ENCODE measurements at regions not wholly inside any gene's neighbourhood (a gene's known extent, or its start where the extent isn't known, plus 50 kb on each side); places are given as distances from the start of the nearest gene placed in this dataset.

DNA sequence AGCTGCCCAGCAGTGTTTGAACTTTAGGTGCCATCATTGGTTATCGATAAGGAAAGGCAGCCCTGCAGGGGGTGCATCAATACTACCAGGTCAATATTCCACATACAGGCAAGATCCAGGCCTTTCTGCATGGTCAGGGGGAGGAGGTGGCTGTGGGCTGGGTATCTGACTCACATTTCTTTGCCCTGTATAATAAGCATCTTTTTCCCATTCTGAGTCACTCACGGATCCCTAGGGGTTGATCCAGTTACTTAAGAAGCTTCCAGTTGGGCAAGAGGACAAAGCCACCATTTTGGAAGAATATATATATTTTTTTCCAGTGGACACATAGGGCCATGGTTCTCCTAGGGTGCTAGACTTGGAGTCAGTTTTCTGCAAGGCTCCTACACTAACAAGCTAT is 114.2 kb upstream of the HABP2 start:
- TF ChIP-seq, protein P1, sequence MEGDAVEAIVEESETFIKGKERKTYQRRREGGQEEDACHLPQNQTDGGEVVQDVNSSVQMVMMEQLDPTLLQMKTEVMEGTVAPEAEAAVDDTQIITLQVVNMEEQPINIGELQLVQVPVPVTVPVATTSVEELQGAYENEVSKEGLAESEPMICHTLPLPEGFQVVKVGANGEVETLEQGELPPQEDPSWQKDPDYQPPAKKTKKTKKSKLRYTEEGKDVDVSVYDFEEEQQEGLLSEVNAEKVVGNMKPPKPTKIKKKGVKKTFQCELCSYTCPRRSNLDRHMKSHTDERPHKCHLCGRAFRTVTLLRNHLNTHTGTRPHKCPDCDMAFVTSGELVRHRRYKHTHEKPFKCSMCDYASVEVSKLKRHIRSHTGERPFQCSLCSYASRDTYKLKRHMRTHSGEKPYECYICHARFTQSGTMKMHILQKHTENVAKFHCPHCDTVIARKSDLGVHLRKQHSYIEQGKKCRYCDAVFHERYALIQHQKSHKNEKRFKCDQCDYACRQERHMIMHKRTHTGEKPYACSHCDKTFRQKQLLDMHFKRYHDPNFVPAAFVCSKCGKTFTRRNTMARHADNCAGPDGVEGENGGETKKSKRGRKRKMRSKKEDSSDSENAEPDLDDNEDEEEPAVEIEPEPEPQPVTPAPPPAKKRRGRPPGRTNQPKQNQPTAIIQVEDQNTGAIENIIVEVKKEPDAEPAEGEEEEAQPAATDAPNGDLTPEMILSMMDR (IDR thresholded peaks at IDR 0.05): no peak
- TF ChIP-seq GATA2 (CRISPR knock-in tag; IDR thresholded peaks at IDR 0.05) (no peak), POLR2AphosphoS5 (IDR thresholded peaks at IDR 0.05; ENCODE audit: low read depth, low read length) (no peak), EZH2phosphoT487 (IDR thresholded peaks at IDR 0.05; ENCODE audit: borderline replicate concordance, low read depth) (no peak), USF2 (IDR thresholded peaks at IDR 0.05; ENCODE audit: borderline replicate concordance, low read depth, low read length) (no peak), FOXJ3 (CRISPR knock-in tag; IDR thresholded peaks at IDR 0.05) (no peak)
